GM21390 (cell line): ENCODE measurements at regions not wholly inside any gene's neighbourhood (a gene's known extent, or its start where the extent isn't known, plus 50 kb on each side); places are given as distances from the start of the nearest gene placed in this dataset.

Experiments
- ATAC-seq: cut with Tn5 transposase; IDR thresholded peaks from one replicate; pipeline ENCODE4 v1.9.1; 2021; ENCODE audit not compliant: unreplicated experiment

GRCh38 chr20:57902473-57902872 is 192.7 kb upstream of the PMEPA1 start:
- peak; percentile 73 for ATAC-seq

- ATAC-seq = no peak
Measured at GRCh38 chr20:57901526-57901925, 191.7 kb upstream of the PMEPA1 start.

DNA sequence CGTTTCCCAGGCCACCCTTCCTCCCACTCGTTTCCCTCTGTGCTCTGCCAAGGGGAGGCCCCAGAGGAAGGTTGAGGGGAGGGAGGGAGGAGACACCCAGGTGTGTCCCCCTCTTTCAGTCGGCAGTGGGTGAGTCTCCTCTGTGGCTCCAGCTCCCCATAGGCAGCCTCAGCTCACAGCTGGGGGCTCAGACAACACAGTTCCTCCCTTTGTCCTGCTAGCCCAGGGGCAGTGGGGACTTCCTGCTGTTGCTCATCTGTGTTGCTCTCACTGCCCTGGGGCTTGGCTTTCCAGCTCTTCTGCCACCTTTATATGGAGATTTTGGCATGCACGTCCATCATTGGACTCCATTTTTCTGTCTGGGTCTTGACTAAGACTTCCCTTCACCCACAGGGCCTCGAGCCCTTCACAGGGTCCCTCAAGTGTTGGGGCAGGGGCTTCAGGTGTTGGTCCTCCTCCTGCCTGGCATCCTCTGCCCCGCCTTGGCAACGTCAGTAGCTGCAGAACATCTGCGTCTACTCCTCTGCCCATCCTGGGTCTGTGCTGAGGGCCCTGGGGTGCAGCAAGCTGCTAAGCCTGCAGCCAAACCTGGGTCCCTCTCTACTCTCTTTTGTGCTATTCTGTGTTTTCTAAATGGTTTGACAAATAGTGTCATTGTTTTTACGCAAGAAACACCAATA is 190.6 kb upstream of the PMEPA1 start:
- no peak for ATAC-seq

DNA sequence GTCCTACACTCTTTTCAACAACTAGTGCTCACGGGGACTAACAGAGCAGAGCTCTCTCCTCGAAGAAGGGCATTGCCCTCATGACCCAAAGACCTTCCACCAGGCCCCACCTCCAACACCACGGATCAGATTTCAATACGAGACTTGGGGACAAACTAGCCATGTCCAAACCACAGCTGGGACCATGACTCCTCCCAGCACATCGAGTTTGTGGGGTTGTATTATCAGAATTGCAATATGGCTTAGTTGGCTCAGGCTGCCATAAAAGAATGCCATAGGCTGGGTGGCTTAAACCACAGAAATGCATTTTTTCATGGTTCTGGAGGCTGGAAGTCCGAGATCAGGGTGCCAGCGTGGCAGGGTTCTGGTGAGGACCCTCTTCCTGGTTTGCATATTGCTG is 189.7 kb upstream of the PMEPA1 start:
- no peak for ATAC-seq

GRCh38 chr20:57898332-57898731 is 188.5 kb upstream of the PMEPA1 start:
- no peak for ATAC-seq

GRCh38 chr20:57897891-57898290 is 188.1 kb upstream of the PMEPA1 start:
- no peak for ATAC-seq

GRCh38 chr20:57897156-57897874 is 187.5 kb upstream of the PMEPA1 start:
- no peak for ATAC-seq

GRCh38 chr20:57896563-57896962 is 186.7 kb upstream of the PMEPA1 start:
- no peak for ATAC-seq

DNA sequence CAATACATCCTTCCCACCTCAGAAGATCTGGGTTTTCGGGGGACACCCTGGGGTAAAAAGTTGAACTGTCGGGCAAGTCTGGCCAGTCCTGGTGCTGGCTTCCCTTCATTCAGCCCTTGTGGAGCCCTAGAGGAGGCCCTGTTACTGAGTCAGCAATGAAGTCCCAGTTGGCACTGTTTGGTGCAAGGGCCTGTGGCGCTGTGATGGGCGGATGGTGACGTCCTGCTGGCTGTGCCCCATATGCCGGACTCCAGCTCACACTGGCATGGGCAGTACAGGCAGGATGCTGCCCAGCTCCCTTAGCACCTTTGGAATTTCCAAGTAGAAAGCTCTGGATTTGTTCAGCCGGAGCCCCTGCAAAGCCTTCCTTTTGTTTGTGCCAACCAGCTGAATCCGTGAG is 186.2 kb upstream of the PMEPA1 start:
- no peak for ATAC-seq

- ATAC-seq = no peak
Measured at GRCh38 chr20:57895161-57895855, 185.5 kb upstream of the PMEPA1 start.

DNA sequence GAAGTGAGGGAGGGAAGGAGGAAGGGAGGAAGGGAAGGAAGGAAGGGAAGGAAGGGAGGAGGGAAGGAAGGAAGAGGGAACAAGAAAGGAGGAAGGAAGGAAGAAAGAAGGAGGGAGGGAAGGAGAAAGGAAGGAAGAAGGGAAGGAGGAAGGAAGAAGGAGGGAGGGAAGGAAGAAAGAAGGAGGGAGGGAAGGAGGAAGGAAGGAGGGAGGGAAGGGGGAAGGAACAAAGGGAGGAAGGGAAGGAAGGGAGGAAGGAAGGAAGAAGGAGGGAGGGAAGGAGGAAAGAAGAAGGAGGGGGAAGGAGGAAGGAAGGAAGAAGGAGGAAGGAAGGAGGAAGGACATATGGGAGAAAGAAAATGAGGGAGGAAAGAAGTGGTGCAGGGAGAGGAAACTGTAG is 184.7 kb upstream of the PMEPA1 start:
- no peak for ATAC-seq

- ATAC-seq = no peak
Measured at GRCh38 chr20:57894096-57894495, 184.3 kb upstream of the PMEPA1 start.

DNA sequence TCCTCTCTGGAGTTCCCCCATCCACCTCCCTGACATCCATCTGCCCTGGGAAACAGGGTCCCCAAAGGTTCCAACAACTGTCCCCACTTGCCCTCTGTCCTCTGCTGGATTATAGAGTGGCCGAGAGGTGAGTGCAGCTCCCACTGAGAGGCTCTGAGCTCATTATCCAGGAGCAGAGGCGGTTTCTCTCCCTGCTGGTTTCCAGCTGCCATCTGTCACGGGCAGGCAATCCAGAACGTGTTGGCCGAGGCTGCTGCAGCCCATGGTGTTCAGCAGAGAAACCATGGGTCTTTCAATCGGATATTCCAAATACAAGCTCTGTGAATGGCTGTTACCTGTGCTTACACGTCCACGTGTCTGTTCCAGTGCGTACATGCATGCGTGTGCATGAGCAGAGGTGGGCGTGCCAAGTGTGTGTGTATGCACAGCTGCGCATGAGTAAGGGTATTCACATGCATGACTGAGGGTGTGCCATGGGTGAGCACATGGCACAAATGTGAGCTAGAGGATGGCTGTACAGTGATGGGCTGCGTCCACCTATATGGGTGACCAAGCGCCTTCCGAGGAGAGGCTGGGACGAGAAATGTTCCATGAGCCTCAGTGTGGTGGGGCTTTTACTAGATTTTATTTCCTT is 183.7 kb upstream of the PMEPA1 start:
- ATAC-seq = no peak

DNA sequence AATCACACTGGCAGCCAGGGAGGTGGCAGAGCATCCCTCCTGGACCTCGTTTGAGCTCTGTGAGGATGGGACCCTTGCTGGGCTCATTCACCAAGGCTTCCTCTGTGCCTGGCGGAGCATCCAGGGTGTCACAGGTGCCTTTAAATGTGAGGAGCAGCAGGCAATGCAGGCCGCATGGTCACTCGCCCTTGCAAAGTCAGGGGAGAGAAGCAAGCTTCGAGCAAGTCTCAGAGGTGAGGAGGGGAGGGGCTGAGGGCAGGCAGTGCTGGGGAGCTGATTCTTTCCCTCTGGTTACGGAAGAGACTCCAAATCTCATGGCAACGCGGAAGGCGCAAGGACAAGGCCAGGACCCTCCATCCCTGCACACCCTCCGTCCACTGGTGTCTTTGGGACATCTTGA is 182.7 kb upstream of the PMEPA1 start:
- ATAC-seq = no peak

DNA sequence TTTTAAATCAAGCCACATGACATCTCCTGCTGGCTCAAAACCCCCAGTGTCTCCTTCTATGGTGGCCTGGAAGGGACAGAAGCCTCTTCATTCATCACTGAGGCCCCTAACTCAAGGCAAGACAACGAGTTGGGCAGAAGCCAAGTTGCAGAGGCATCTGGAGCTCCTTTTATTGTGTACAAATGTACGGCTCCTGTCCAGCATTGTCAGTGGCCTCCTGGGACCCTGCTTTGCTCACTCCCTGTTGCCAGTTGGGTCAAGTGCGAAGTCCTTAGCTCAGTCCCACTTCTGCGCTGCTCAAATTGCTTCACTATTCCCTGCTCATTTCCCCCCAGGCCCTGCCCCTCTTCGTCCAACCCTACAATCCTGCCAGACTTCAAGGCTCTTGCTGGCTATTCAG is 181.2 kb upstream of the PMEPA1 start:
- no peak for ATAC-seq

DNA sequence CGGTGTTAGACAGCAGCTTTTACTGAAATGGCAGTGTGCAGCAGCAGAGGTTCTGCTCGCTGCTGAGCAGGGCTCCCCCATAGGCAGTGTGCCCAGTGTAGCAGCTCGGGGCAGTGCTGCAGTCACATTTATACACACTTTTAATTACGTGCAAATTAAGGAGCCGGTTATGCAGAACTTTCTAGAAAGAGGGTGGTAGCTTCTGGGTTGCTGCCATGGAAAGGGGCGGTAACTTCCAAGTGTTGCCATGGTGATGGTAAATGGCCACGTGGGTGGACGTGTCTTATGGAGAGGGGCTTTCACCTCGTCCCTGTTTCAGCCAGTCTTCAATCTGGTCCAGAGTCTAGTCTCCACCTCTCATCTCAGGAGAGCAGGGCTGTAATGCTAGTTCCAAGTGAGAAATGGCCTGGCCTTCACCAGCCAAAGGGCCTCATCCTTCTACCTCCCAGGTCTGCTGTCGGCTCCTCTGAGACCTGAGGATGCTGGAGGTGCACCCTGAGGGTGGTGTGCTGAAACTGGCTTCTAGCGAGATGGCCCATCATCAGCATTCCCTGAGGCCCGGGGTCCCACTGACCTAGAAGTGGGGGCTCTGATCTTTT is 180.5 kb upstream of the PMEPA1 start:
- ATAC-seq = no peak

GRCh38 chr20:57888591-57888990 is 178.8 kb upstream of the PMEPA1 start:
- ATAC-seq = no peak

- ATAC-seq = no peak
Measured at GRCh38 chr20:57884956-57885355, 175.1 kb upstream of the PMEPA1 start.

GRCh38 chr20:57883761-57884160 is 173.9 kb upstream of the PMEPA1 start:
- no peak for ATAC-seq

- no peak for ATAC-seq
Measured at GRCh38 chr20:57883224-57883623, 173.4 kb upstream of the PMEPA1 start.

DNA sequence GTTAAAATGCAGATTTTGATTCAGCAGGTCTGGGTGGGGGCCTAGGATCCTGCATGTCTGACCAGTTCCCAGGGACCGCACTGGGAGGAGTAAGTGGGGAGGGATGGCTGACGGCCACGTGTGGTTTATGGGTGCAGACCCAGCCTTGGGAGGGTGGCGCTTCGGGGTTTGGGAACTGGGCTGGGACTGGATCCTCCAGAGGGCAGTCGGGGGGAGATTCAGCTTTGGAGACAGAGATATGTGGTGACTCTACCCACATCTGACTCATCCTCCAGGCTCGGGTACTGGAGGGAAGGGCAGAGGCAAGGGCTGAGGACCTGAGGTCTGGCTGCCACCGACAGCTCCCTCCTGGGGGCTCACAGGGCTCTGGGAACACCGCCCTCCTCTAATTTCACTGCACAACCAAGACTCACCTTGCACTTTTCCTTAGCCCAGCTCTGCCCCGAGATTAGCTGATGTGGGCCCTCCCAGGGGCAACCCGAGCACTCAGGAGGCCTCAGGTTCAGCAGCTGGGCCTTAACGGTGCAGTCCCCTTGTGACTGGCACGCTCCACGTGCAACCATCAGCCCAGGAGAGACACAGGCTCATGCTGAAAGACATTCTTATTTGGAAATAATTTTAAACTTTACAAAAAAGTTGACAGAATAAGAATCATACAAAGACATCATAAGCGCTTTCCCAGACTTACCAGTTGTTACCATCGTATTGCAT is 172.8 kb upstream of the PMEPA1 start:
- no peak for ATAC-seq
